K562 (cell line): ENCODE measurements at regions not wholly inside any gene's neighbourhood (a gene's known extent, or its start where the extent isn't known, plus 50 kb on each side); places are given as distances from the start of the nearest gene placed in this dataset.

ENCODE experiments used
- ATF2 ChIP-seq: sonication (generic); formaldehyde crosslinking; IDR thresholded peaks from 2 replicates; pipeline ENCODE4 v1.8.1; 2022; ENCODE audit warnings: missing genetic modification reagents
- CREM ChIP-seq: IDR thresholded peaks from 2 replicates; pipeline ENCODE4 v1.6.1; 2014; ENCODE audit warnings: antibody characterized with exemption, low read depth
- CTCF ChIP-seq, 3 experiments: IDR thresholded peaks in 2 of 3; conservative IDR thresholded peaks in 1 of 3; 2 replicates each; pipeline ENCODE4 v1.5.1; 2011 to 2012; ENCODE audit warnings: low read length in 3 of 3, mild to moderate bottlenecking in 3 of 3, control low read depth in 2 of 3, improper control_type of control experiment in 1 of 3, inconsistent platforms in 1 of 3, low read depth in 1 of 3, mixed read lengths in 1 of 3, moderate library complexity in 1 of 3; ENCODE audit not compliant: insufficient read depth in 2 of 3
- EZH2 ChIP-seq: IDR thresholded peaks from 2 replicates; pipeline ENCODE4 v1.6.1; 2012; ENCODE audit warnings: low read depth, mild to moderate bottlenecking, inconsistent platforms, low read length, borderline replicate concordance
- JUN ChIP-seq, 2 experiments: sonication (generic) in 1 of 2; formaldehyde crosslinking in 1 of 2; IDR thresholded peaks; 2 replicates each; pipeline versions ENCODE4 v1.6.1 to v1.8.0; 2012 to 2022; ENCODE audit warnings: borderline replicate concordance in 2 of 2, mild to moderate bottlenecking in 2 of 2, improper control_type of control experiment in 1 of 2, low read depth in 1 of 2, low read length in 1 of 2, missing genetic modification reagents in 1 of 2
- OTX1 ChIP-seq: fragments of 450-650 bp; formaldehyde crosslinking; IDR thresholded peaks from 2 replicates; pipeline ENCODE4 v1.4.0; 2022; ENCODE audit warnings: mild to moderate bottlenecking
- SP2 ChIP-seq: IDR thresholded peaks from 2 replicates; pipeline ENCODE4 v1.6.1; 2011; ENCODE audit warnings: mild to moderate bottlenecking, low read depth, low read length, moderate library complexity; ENCODE audit not compliant: poor library complexity, severe bottlenecking; ENCODE audit errors: extremely low read depth
- STAG1 ChIP-seq: sonication (generic); formaldehyde crosslinking; IDR thresholded peaks from 2 replicates; pipeline ENCODE4 v1.5.0; 2020; ENCODE audit warnings: missing genetic modification reagents, borderline replicate concordance

GRCh38 chr5:95334900-95335538 is 50.1 kb upstream of the MCTP1 start:
- no peak for TF ChIP-seq SP2
- no peak for TF ChIP-seq CTCF (IDR thresholded peaks at IDR 0.05 in 2 of 3, conservative IDR thresholded peaks at IDR 0.05 in 1 of 3; ENCODE audit: insufficient read depth in 2 of 3, low read depth in 1 of 3, low read length in 3 of 3)
- no peak for TF ChIP-seq STAG1 (CRISPR knock-in tag)
- TF ChIP-seq CREM = no peak
- TF ChIP-seq ATF2 = no peak
- no peak for TF ChIP-seq EZH2
- no peak for TF ChIP-seq OTX1 (CRISPR knock-in tag)
- TF ChIP-seq JUN (IDR thresholded peaks at IDR 0.05; ENCODE audit: borderline replicate concordance, low read depth, low read length) = no peak
- TF ChIP-seq JUN (CRISPR knock-in tag; IDR thresholded peaks at IDR 0.05; ENCODE audit: borderline replicate concordance) = no peak
